ENCODE measurements at regions not wholly inside any gene's neighbourhood (a gene's known extent, or its start where the extent isn't known, plus 50 kb on each side); places are given as distances from the start of the nearest gene placed in this dataset.

- TF ChIP-seq RAD21 (IDR thresholded peaks at IDR 0.05; ENCODE audit: low read depth) (no peak), JUND (IDR thresholded peaks at IDR 0.05) (no peak), CEBPB (IDR thresholded peaks at IDR 0.05; ENCODE audit: low read depth) (no peak), ELF1 (IDR thresholded peaks at IDR 0.05; ENCODE audit: borderline replicate concordance, low read depth) (no peak), CBX3 (IDR thresholded peaks at IDR 0.05; ENCODE audit: low read depth) (no peak)
- TF ChIP-seq, protein P1, sequence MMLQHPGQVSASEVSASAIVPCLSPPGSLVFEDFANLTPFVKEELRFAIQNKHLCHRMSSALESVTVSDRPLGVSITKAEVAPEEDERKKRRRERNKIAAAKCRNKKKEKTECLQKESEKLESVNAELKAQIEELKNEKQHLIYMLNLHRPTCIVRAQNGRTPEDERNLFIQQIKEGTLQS (IDR thresholded peaks at IDR 0.05), result no peak
Measured at GRCh38 chr10:113292743-113293142, 260.1 kb upstream of the HABP2 start (continued).

DNA sequence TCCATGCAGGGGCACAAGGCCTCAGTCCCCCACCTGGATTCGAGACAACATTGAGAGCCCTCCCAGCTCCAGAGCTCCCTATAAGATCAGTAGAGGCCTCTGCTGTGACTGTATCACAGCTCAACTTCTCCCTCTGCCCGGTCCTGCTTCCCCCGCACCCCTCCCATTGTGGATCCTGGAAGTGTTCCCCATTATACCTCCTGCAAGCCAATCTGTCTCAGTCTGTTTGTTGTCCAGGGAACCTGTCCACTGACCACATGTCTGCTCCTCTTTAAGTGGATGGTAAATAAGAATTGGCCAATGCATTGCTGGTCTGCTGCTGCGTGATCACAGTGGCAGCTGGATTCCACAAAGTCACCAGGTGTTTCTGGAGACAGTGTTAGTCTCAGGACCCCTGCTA is 259.7 kb upstream of the HABP2 start:
- DNase-seq (ENCODE audit: low read depth, low spot score), result no peak
- no peak for ATAC-seq
- intact Hi-C loops (cut with micrococcal nuclease), result no loop called here
- no TSS peak for BruUV-seq (replicated peaks)
- Histone ChIP-seq H3K4me1 (ENCODE audit: control insufficient read depth in 1 of 2, insufficient read depth in 2 of 2, low read length in 2 of 2) (peaks cover 2 to 7% of the 10 kb centered on the region in 2 experiments; a peak in 1 of 4 replicates), H3K9me2 (ENCODE audit: insufficient read depth) (no peaks in the 10 kb centered on the region), H3K27me3 (ENCODE audit: insufficient read depth, low read length) (no peaks in the 10 kb centered on the region), H3K9me3 (ENCODE audit: control insufficient read depth in 1 of 2, insufficient read depth in 1 of 2, low read depth in 1 of 2, low read length in 2 of 2) (no peaks in the 10 kb centered on the region), H3K79me2 (ENCODE audit: insufficient read depth, low read length) (no peaks in the 10 kb centered on the region), H3K36me3 (ENCODE audit: control insufficient read depth in 1 of 2, insufficient read depth in 2 of 2, low read length in 2 of 2) (no peaks in the 10 kb centered on the region), H3K9ac (ENCODE audit: low read length) (no peak overlapping the region), H3K4me2 (ENCODE audit: low read length) (no peak overlapping the region), H4K20me1 (ENCODE audit: insufficient read depth) (no peaks in the 10 kb centered on the region), H3K4me3 (replicated peaks in 1 of 2; ENCODE audit: low read depth in 1 of 2, low read length in 2 of 2) (no peak overlapping the region), H3K27ac (ENCODE audit: low read depth, low read length) (no peak overlapping the region), H2AFZ (ENCODE audit: low read depth, low read length, poor library complexity, severe bottlenecking) (no peak overlapping the region)
- ChIA-PET POLR2A (no interaction called here), RAD21 (ENCODE audit: low non-redundant PET in 1 of 2, low total read pairs in 2 of 2, uncharacterized antibody in 2 of 2, unreplicated experiment in 2 of 2) (no interaction called here), CTCF (no interaction called here)
- no peak for TF ChIP-seq EZH2 (IDR thresholded peaks at IDR 0.05)
- TF ChIP-seq SRF (IDR thresholded peaks at IDR 0.05; ENCODE audit: low read depth), result no peak
- TF ChIP-seq MAX (IDR thresholded peaks at IDR 0.05), result no peak
- no peak for TF ChIP-seq ZFX (IDR thresholded peaks at IDR 0.05)
- no peak for TF ChIP-seq EGR1 (IDR thresholded peaks at IDR 0.05; ENCODE audit: low read depth)
- TF ChIP-seq CBX3 (IDR thresholded peaks at IDR 0.05; ENCODE audit: low read depth), result no peak
- no peak for TF ChIP-seq SP1 (IDR thresholded peaks at IDR 0.05; ENCODE audit: low read depth)
- TF ChIP-seq RAD21 (IDR thresholded peaks at IDR 0.05; ENCODE audit: low read depth), result no peak
- TF ChIP-seq, protein P1 (IDR thresholded peaks at IDR 0.05), result no peak
- TF ChIP-seq, protein P2, sequence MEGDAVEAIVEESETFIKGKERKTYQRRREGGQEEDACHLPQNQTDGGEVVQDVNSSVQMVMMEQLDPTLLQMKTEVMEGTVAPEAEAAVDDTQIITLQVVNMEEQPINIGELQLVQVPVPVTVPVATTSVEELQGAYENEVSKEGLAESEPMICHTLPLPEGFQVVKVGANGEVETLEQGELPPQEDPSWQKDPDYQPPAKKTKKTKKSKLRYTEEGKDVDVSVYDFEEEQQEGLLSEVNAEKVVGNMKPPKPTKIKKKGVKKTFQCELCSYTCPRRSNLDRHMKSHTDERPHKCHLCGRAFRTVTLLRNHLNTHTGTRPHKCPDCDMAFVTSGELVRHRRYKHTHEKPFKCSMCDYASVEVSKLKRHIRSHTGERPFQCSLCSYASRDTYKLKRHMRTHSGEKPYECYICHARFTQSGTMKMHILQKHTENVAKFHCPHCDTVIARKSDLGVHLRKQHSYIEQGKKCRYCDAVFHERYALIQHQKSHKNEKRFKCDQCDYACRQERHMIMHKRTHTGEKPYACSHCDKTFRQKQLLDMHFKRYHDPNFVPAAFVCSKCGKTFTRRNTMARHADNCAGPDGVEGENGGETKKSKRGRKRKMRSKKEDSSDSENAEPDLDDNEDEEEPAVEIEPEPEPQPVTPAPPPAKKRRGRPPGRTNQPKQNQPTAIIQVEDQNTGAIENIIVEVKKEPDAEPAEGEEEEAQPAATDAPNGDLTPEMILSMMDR (IDR thresholded peaks at IDR 0.05 in 2 of 3, conservative IDR thresholded peaks at IDR 0.05 in 1 of 3; ENCODE audit: borderline replicate concordance in 1 of 3, insufficient read depth in 1 of 3, low read depth in 2 of 3, low read length in 2 of 3), result no peak
- TF ChIP-seq EZH2phosphoT487 (IDR thresholded peaks at IDR 0.05; ENCODE audit: borderline replicate concordance), result no peak
- TF ChIP-seq SIN3A (IDR thresholded peaks at IDR 0.05; ENCODE audit: low read depth), result no peak
- no peak for TF ChIP-seq POLR2AphosphoS5 (IDR thresholded peaks at IDR 0.05; ENCODE audit: low read depth, low read length)
